ENCODE measurements at regions not wholly inside any gene's neighbourhood (a gene's known extent, or its start where the extent isn't known, plus 50 kb on each side); places are given as distances from the start of the nearest gene placed in this dataset.

GRCh38 chr9:88784960-88785359 lies 206.3 kb upstream of the S1PR3 start:
- no peak for DNase-seq (ENCODE audit: extremely low read depth in 1 of 2, low read depth in 1 of 2)

- no peak for DNase-seq (ENCODE audit: extremely low read depth in 1 of 2, low read depth in 1 of 2)
Measured at GRCh38 chr9:88786291-88787079, 204.8 kb upstream of the S1PR3 start.

- no peak for DNase-seq (ENCODE audit: extremely low read depth in 1 of 2, low read depth in 1 of 2)
Measured at GRCh38 chr9:88789785-88790184, 201.5 kb upstream of the S1PR3 start.

- no peak for DNase-seq (ENCODE audit: extremely low read depth in 1 of 2, low read depth in 1 of 2)
Measured at GRCh38 chr9:88791105-88791805, 200.0 kb upstream of the S1PR3 start.

GRCh38 chr9:88792502-88792901 lies 198.8 kb upstream of the S1PR3 start:
- DNase-seq (ENCODE audit: extremely low read depth in 1 of 2, low read depth in 1 of 2), result no peak

- DNase-seq (ENCODE audit: extremely low read depth in 1 of 2, low read depth in 1 of 2), result no peak
Measured at GRCh38 chr9:88794100-88794499, 197.2 kb upstream of the S1PR3 start.

- no peak for DNase-seq (ENCODE audit: extremely low read depth in 1 of 2, low read depth in 1 of 2)
Measured at GRCh38 chr9:88796947-88797346, 194.3 kb upstream of the S1PR3 start.

GRCh38 chr9:88798476-88798875 lies 192.8 kb upstream of the S1PR3 start:
- DNase-seq (ENCODE audit: extremely low read depth in 1 of 2, low read depth in 1 of 2), result no peak

- no peak for DNase-seq (ENCODE audit: extremely low read depth in 1 of 2, low read depth in 1 of 2)
Measured at GRCh38 chr9:88799541-88800328, 191.5 kb upstream of the S1PR3 start.

GRCh38 chr9:88800329-88800682 lies 191.0 kb upstream of the S1PR3 start:
- DNase-seq (ENCODE audit: extremely low read depth in 1 of 2, low read depth in 1 of 2), result no peak

GRCh38 chr9:88801214-88801796 lies 190.0 kb upstream of the S1PR3 start:
- DNase-seq (ENCODE audit: extremely low read depth in 1 of 2, low read depth in 1 of 2), result no peak

- no peak for DNase-seq (ENCODE audit: extremely low read depth in 1 of 2, low read depth in 1 of 2)
Measured at GRCh38 chr9:88802533-88802932, 188.7 kb upstream of the S1PR3 start.

- DNase-seq (ENCODE audit: extremely low read depth in 1 of 2, low read depth in 1 of 2), result no peak
Measured at GRCh38 chr9:88803546-88804253, 187.6 kb upstream of the S1PR3 start.

- no peak for DNase-seq (ENCODE audit: extremely low read depth in 1 of 2, low read depth in 1 of 2)
Measured at GRCh38 chr9:88804254-88804596, 187.0 kb upstream of the S1PR3 start.

GRCh38 chr9:88805217-88805943 lies 185.9 kb upstream of the S1PR3 start:
- no peak for DNase-seq (ENCODE audit: extremely low read depth in 1 of 2, low read depth in 1 of 2)

- no peak for DNase-seq (ENCODE audit: extremely low read depth in 1 of 2, low read depth in 1 of 2)
Measured at GRCh38 chr9:88807426-88807825, 183.8 kb upstream of the S1PR3 start.

- no peak for DNase-seq (ENCODE audit: extremely low read depth in 1 of 2, low read depth in 1 of 2)
Measured at GRCh38 chr9:88808019-88808656, 183.1 kb upstream of the S1PR3 start.

- DNase-seq (ENCODE audit: extremely low read depth in 1 of 2, low read depth in 1 of 2), result no peak
Measured at GRCh38 chr9:88808761-88809354, 182.4 kb upstream of the S1PR3 start.
